ENCODE measurements at regions not wholly inside any gene's neighbourhood (a gene's known extent, or its start where the extent isn't known, plus 50 kb on each side); places are given as distances from the start of the nearest gene placed in this dataset.

- no peaks in the 10 kb centered on the region; a peak in 2 of 4 replicates for H3K27me3 ChIP-seq (replicated peaks in 1 of 2; ENCODE audit: control insufficient read depth in 2 of 2, insufficient read depth in 2 of 2, low read length in 1 of 2)
- H4K20me1 ChIP-seq (ENCODE audit: control insufficient read depth, insufficient read depth), result no peaks in the 10 kb centered on the region
- no peaks in the 10 kb centered on the region for H3K79me2 ChIP-seq (ENCODE audit: control insufficient read depth, insufficient read depth, low read length)
- 41% methylated on average over 10 of the region's 10 CpGs for WGBS (ENCODE audit: insufficient coverage, insufficient replicate concordance, low lambda C conversion rate, missing lambda C conversion rate)
- H3K9me3 ChIP-seq (replicated peaks; ENCODE audit: control insufficient read depth, insufficient read depth, low read length), result no peaks in the 10 kb centered on the region; the same call in 2 of the 3 replicates
- no peak for ATAC-seq
- H3K36me3 ChIP-seq (ENCODE audit: control insufficient read depth in 2 of 2, insufficient read depth in 2 of 2, low read length in 1 of 2), result no peaks in the 10 kb centered on the region
- peaks cover 7% of the 10 kb centered on the region; the same call in 1 of the 2 replicates for H3K4me1 ChIP-seq (ENCODE audit: control insufficient read depth, insufficient read depth, low read length)
- intact Hi-C loops (cut with micrococcal nuclease; ENCODE audit: unreplicated experiment), result no loop called here
- POLR2A ChIA-PET, result no interaction called here
- no TSS peak for BruUV-seq (replicated peaks)
- H3K9ac ChIP-seq (ENCODE audit: control insufficient read depth, insufficient read depth, low read length), result no peak overlapping the region
- H3K4me2 ChIP-seq (ENCODE audit: control insufficient read depth, insufficient read depth), result no peak overlapping the region
- no peak overlapping the region for H3K4me3 ChIP-seq
- H2AFZ ChIP-seq (ENCODE audit: control insufficient read depth, low read depth, low read length), result no peak overlapping the region
- DNase-seq (ENCODE audit: low read depth, low spot score), result no peak
- no peak overlapping the region for H3K27ac ChIP-seq (ENCODE audit: control insufficient read depth, insufficient read depth)
- SMC1A ChIA-PET (ENCODE audit: uncharacterized antibody, unreplicated experiment), result interaction anchor here (1.4 kb wide), 1 partner anchor 119 kb away, joined by 3 read pairs; no protein-coding TSS in a partner anchor
- in situ Hi-C loops (cut with MboI), result no loop called here
- CTCF ChIA-PET, result no interaction called here
- no peak for FAIRE-seq
- RAD21 ChIA-PET (ENCODE audit: unreplicated experiment), result no interaction called here
- TF ChIP-seq TARDBP (IDR thresholded peaks at IDR 0.05; ENCODE audit: borderline replicate concordance) (no peak), HDAC2 (IDR thresholded peaks at IDR 0.05) (no peak), ELK1 (IDR thresholded peaks at IDR 0.05; ENCODE audit: low read depth, low read length) (no peak), SMAD1 (IDR thresholded peaks at IDR 0.05; ENCODE audit: low read depth, partially characterized antibody) (no peak), RAD51 (IDR thresholded peaks at IDR 0.05) (no peak), HDGF (IDR thresholded peaks at IDR 0.05) (no peak), POLR2AphosphoS5 (IDR thresholded peaks at IDR 0.05; ENCODE audit: low read length) (no peak), FOS (IDR thresholded peaks at IDR 0.05; ENCODE audit: borderline replicate concordance, extremely low read depth, insufficient read length) (no peak), SREBF2 (IDR thresholded peaks at IDR 0.05; ENCODE audit: low read length) (no peak), ZSCAN29 (IDR thresholded peaks at IDR 0.05) (no peak), ZNF207 (IDR thresholded peaks at IDR 0.05; ENCODE audit: borderline replicate concordance) (no peak), ATF3 (IDR thresholded peaks at IDR 0.05; ENCODE audit: borderline replicate concordance, extremely low read depth, low read depth, low read length) (no peak), ASH2L (IDR thresholded peaks at IDR 0.05; ENCODE audit: borderline replicate concordance, low read depth) (no peak), CREB1 (IDR thresholded peaks at IDR 0.05; ENCODE audit: low read depth) (no peak), E2F4 (IDR thresholded peaks at IDR 0.05; ENCODE audit: low read depth, low read length) (no peak), RCOR1 (conservative IDR thresholded peaks at IDR 0.05; ENCODE audit: low read depth, low read length) (no peak), DPF2 (IDR thresholded peaks at IDR 0.05) (no peak), CUX1 (IDR thresholded peaks at IDR 0.05; ENCODE audit: insufficient replicate concordance, low read depth, low read length) (no peak)
Observed at GRCh38 chr12:4977102-4977501, 66.6 kb upstream of the KCNA5 start.

Data from GM12878 (cell line).